GM12878 (cell line): ENCODE measurements at regions not wholly inside any gene's neighbourhood (a gene's known extent, or its start where the extent isn't known, plus 50 kb on each side); places are given as distances from the start of the nearest gene placed in this dataset.

ENCODE experiments used
- ATAC-seq: fragments of 200-7000 bp; cut with Tn5 transposase; 3 replicates; pipeline ENCODE4 v1.9.1; 2020; ENCODE audit warnings: mild to moderate bottlenecking, moderate library complexity
- BruUV-seq: library from RNA; stranded (reverse); fragments of 400-500 nt; replicated peaks from 2 replicates; lab custom pipeline; 2021; lab: Mats Ljungman, UMichigan
- CTCF ChIA-PET: fragments of 300-600 bp; sonication (Branson Sonifier 250); formaldehyde crosslinking; extraction: SDS; loops from one replicate; lab custom pipeline; 2021; ENCODE audit warnings: inconsistent platforms; lab: Yijun Ruan, JAX
- POLR2A ChIA-PET: fragments of 350-600 bp; formaldehyde crosslinking; extraction: SDS; loops from one replicate; lab custom pipeline; 2021; ENCODE audit warnings: inconsistent platforms; lab: Charles Lee
- RAD21 ChIA-PET: fragments of 300-600 bp; sonication (Branson Sonifier 250); formaldehyde crosslinking; loops from one replicate; lab custom pipeline; 2023; ENCODE audit warnings: antibody characterized with exemption; ENCODE audit not compliant: unreplicated experiment; lab: Charles Lee
- SMC1A ChIA-PET: fragments of 300-600 bp; sonication (Branson Sonifier 250); formaldehyde crosslinking; loops from one replicate; lab custom pipeline; 2023; ENCODE audit not compliant: unreplicated experiment, uncharacterized antibody; lab: Charles Lee
- DNase-seq: peaks from one replicate; pipeline ENCODE4 v3.0.0-alpha.2; 2011; ENCODE audit warnings: low read depth, low spot score
- FAIRE-seq: peaks from 3 replicates; lab custom pipeline; 2011; peaks lifted over from hg19 to GRCh38; lab: Jason Lieb, UNC
- H2AFZ ChIP-seq: 2 replicates; pipeline ENCODE4 v1.6.0; 2011; ENCODE audit warnings: low read depth, low read length, control low read depth; ENCODE audit not compliant: control insufficient read depth
- H3K27ac ChIP-seq: 2 replicates; pipeline ENCODE4 v1.5.1; 2011; ENCODE audit warnings: control low read depth; ENCODE audit not compliant: control insufficient read depth, insufficient read depth
- H3K27me3 ChIP-seq, 2 experiments: replicated peaks in 1 of 2; 2 replicates each; pipeline versions ENCODE4 v1.6.0 to v1.6.1; 2011; ENCODE audit warnings: low read length in 1 of 2; ENCODE audit not compliant: control insufficient read depth in 2 of 2, insufficient read depth in 2 of 2
- H3K36me3 ChIP-seq, 2 experiments: 2 replicates each; pipeline ENCODE4 v1.5.1; 2011; ENCODE audit warnings: low read length in 1 of 2; ENCODE audit not compliant: control insufficient read depth in 2 of 2, insufficient read depth in 2 of 2
- H3K4me1 ChIP-seq: 2 replicates; pipeline ENCODE4 v1.6.1; 2011; ENCODE audit warnings: mild to moderate bottlenecking, low read length, moderate library complexity, mixed read lengths; ENCODE audit not compliant: control insufficient read depth, insufficient read depth
- H3K4me2 ChIP-seq: 2 replicates; pipeline ENCODE4 v1.6.0; 2011; ENCODE audit warnings: control low read depth; ENCODE audit not compliant: control insufficient read depth, insufficient read depth
- H3K4me3 ChIP-seq: fragments of 200-600 bp; sonication (generic); 2 replicates; pipeline ENCODE4 v1.5.1; 2016
- H3K79me2 ChIP-seq: 2 replicates; pipeline ENCODE4 v1.6.0; 2011; ENCODE audit warnings: low read length; ENCODE audit not compliant: control insufficient read depth, insufficient read depth
- H3K9ac ChIP-seq: 2 replicates; pipeline ENCODE4 v1.8.0; 2011; ENCODE audit warnings: low read length, control low read depth, mixed read lengths; ENCODE audit not compliant: control insufficient read depth, insufficient read depth
- H3K9me3 ChIP-seq: replicated peaks from 3 replicates; pipeline ENCODE4 v1.5.1; 2011; ENCODE audit warnings: mild to moderate bottlenecking, low read length; ENCODE audit not compliant: control insufficient read depth, insufficient read depth
- H4K20me1 ChIP-seq: 2 replicates; pipeline ENCODE4 v1.6.0; 2011; ENCODE audit not compliant: control insufficient read depth, insufficient read depth
- ASH2L ChIP-seq: fragments of 300-600, 200-600 bp; sonication (generic); IDR thresholded peaks from 2 replicates; pipeline ENCODE4 v1.6.1; 2017; ENCODE audit warnings: low read depth, mild to moderate bottlenecking, borderline replicate concordance
- ATF3 ChIP-seq: IDR thresholded peaks from 2 replicates; pipeline ENCODE4 v1.6.1; 2011; ENCODE audit warnings: low read depth, mild to moderate bottlenecking, low read length, moderate library complexity, borderline replicate concordance; ENCODE audit errors: extremely low read depth
- BCL11A ChIP-seq: IDR thresholded peaks from 2 replicates; pipeline ENCODE4 v1.6.1; 2011; ENCODE audit warnings: low read depth, low read length
- E2F4 ChIP-seq: IDR thresholded peaks from 2 replicates; pipeline ENCODE4 v1.6.1; 2012; ENCODE audit warnings: low read depth, low read length, improper control_type of control experiment
- E2F8 ChIP-seq: fragments of 450-650 bp; IDR thresholded peaks from 2 replicates; pipeline ENCODE4 v1.6.1; 2018; ENCODE audit warnings: mild to moderate bottlenecking, low read depth, moderate library complexity; ENCODE audit not compliant: partially characterized antibody
- EP300 ChIP-seq, 2 experiments: fragments of 150-350 bp in 1 of 2; IDR thresholded peaks; 2 replicates each; pipeline ENCODE4 v1.6.1; 2011 to 2012; ENCODE audit warnings: low read depth in 2 of 2, low read length in 2 of 2, borderline replicate concordance in 1 of 2, improper control_type of control experiment in 1 of 2, inconsistent platforms in 1 of 2; ENCODE audit not compliant: control insufficient read depth in 1 of 2
- HCFC1 ChIP-seq: fragments of 150-350 bp; IDR thresholded peaks from 2 replicates; pipeline ENCODE4 v1.6.1; 2014; ENCODE audit warnings: low read length
- KAT2A ChIP-seq: conservative IDR thresholded peaks from 2 replicates; pipeline ENCODE4 v1.6.1; 2011; ENCODE audit warnings: low read depth, low read length; ENCODE audit not compliant: control insufficient read depth
- MEF2A ChIP-seq: IDR thresholded peaks from 2 replicates; pipeline ENCODE4 v1.6.1; 2011; ENCODE audit warnings: low read depth, mild to moderate bottlenecking, low read length, moderate library complexity; ENCODE audit not compliant: insufficient read depth
- NBN ChIP-seq: fragments of 450-650 bp; IDR thresholded peaks from 2 replicates; pipeline ENCODE4 v1.6.1; 2016
- NRF1 ChIP-seq: conservative IDR thresholded peaks from 2 replicates; pipeline ENCODE4 v1.6.1; 2011; ENCODE audit warnings: mild to moderate bottlenecking, low read depth, low read length, improper control_type of control experiment
- PAX5 ChIP-seq: IDR thresholded peaks from 2 replicates; pipeline ENCODE4 v1.6.1; 2011; ENCODE audit warnings: low read depth, low read length, borderline replicate concordance
- RAD21 ChIP-seq: IDR thresholded peaks from 2 replicates; pipeline ENCODE4 v1.6.1; 2011; ENCODE audit warnings: mild to moderate bottlenecking, low read depth, low read length, moderate library complexity; ENCODE audit not compliant: insufficient read depth
- RELA ChIP-seq: fragments of 450-650 bp; IDR thresholded peaks from 2 replicates; pipeline ENCODE4 v1.8.0; 2014; ENCODE audit warnings: borderline replicate concordance; ENCODE audit not compliant: partially characterized antibody
- SRF ChIP-seq, 2 experiments: IDR thresholded peaks; 2 replicates each; pipeline ENCODE4 v1.6.1; 2011; ENCODE audit warnings: low read depth in 2 of 2, low read length in 2 of 2, mild to moderate bottlenecking in 1 of 2, moderate library complexity in 1 of 2
- SUZ12 ChIP-seq: fragments of 200-600 bp; sonication (generic); IDR thresholded peaks from one replicate; pipeline ENCODE4 v1.6.1; 2018; ENCODE audit warnings: antibody characterized with exemption, mild to moderate bottlenecking; ENCODE audit not compliant: unreplicated experiment
- TARDBP ChIP-seq: IDR thresholded peaks from 2 replicates; pipeline ENCODE4 v1.6.1; 2016; ENCODE audit warnings: borderline replicate concordance
- TCF7 ChIP-seq: IDR thresholded peaks from 2 replicates; pipeline ENCODE4 v1.6.1; 2014; ENCODE audit warnings: antibody characterized with exemption, borderline replicate concordance
- USF1 ChIP-seq: IDR thresholded peaks from 2 replicates; pipeline ENCODE4 v1.6.1; 2011; ENCODE audit warnings: borderline replicate concordance, low read depth, mild to moderate bottlenecking, moderate library complexity, mixed read lengths, low read length; ENCODE audit not compliant: insufficient read depth; ENCODE audit errors: extremely low read length
- WGBS: methylation state at CpG from one replicate; pipeline ENCODE4 v1.1.6; 2016; ENCODE audit warnings: low lambda C conversion rate; ENCODE audit not compliant: insufficient replicate concordance, insufficient coverage; ENCODE audit errors: missing lambda C conversion rate; 5-methylcytosine and 5-hydroxymethylcytosine counted together
- in situ Hi-C: fragments of 300-500 bp; cut with MboI; formaldehyde crosslinking; loops from 9 replicates; pipeline ENCODE4 v1.14.3; 2018; ENCODE audit warnings: mixed read lengths
- intact Hi-C: fragments of 100-400 bp; cut with micrococcal nuclease; formaldehyde crosslinking; loops from one replicate; pipeline ENCODE4 v1.14.2; 2022; ENCODE audit not compliant: unreplicated experiment

GRCh38 chr5:44663991-44664710 lies 144.6 kb upstream of the MRPS30 start:
- intact Hi-C loops, result no loop called here
- H2AFZ ChIP-seq, result no peak overlapping the region
- no peak overlapping the region for H3K27ac ChIP-seq
- H3K9me3 ChIP-seq, result no peaks in the 10 kb centered on the region; the same call in 2 of the 3 replicates
- no peaks in the 10 kb centered on the region for H3K4me1 ChIP-seq
- H3K4me2 ChIP-seq, result no peak overlapping the region
- SMC1A ChIA-PET, result no interaction called here
- H3K36me3 ChIP-seq, result no peaks in the 10 kb centered on the region
- no peaks in the 10 kb centered on the region for H3K27me3 ChIP-seq
- TF ChIP-seq ASH2L (no peak), USF1 (no peak), PAX5 (no peak), RAD21 (no peak), SUZ12 (no peak), TCF7 (no peak), NRF1 (no peak), EP300 (IDR thresholded peaks at IDR 0.05; ENCODE audit: borderline replicate concordance in 1 of 2, control insufficient read depth in 1 of 2, low read depth in 2 of 2, low read length in 2 of 2) (no peak), SRF (IDR thresholded peaks at IDR 0.05; ENCODE audit: low read depth in 2 of 2, low read length in 2 of 2) (no peak), E2F4 (no peak), BCL11A (no peak), HCFC1 (no peak), KAT2A (no peak), ATF3 (no peak), E2F8 (no peak), MEF2A (no peak), TARDBP (no peak), NBN (no peak), RELA (no peak)
- DNase-seq, result no peak
- CTCF ChIA-PET, result no interaction called here
- RAD21 ChIA-PET, result no interaction called here
- H4K20me1 ChIP-seq, result no peaks in the 10 kb centered on the region
- in situ Hi-C loops, result no loop called here
- H3K4me3 ChIP-seq, result no peak overlapping the region
- POLR2A ChIA-PET, result no interaction called here
- 38% methylated on average over 10 of the region's 10 CpGs for WGBS
- ATAC-seq, result no peak
- no peak for FAIRE-seq
- no peak overlapping the region for H3K9ac ChIP-seq
- H3K79me2 ChIP-seq, result no peaks in the 10 kb centered on the region
- BruUV-seq, result no TSS peak
